Lung (tissue), 11 donors: ENCODE measurements at regions not wholly inside any gene's neighbourhood (a gene's known extent, or its start where the extent isn't known, plus 50 kb on each side); places are given as distances from the start of the nearest gene placed in this dataset.

ENCODE experiments used
- ATAC-seq: fragments of 200-7000 bp; cut with Tn5 transposase; one replicate; pipeline ENCODE4 v1.9.1; 2020; ENCODE audit warnings: moderate number of reproducible peaks; ENCODE audit not compliant: insufficient read depth, low FRiP score
- DNase-seq, 3 donors: peaks; one replicate each; pipeline ENCODE4 v3.0.0-alpha.2; 2013 to 2017
- H3K27ac ChIP-seq, 2 donors: one replicate each; pipeline ENCODE4 v1.5.1; 2013; ENCODE audit warnings: mild to moderate bottlenecking in 2 of 2, moderate library complexity in 2 of 2, control low read depth in 1 of 2, inconsistent platforms in 1 of 2, low read depth in 1 of 2, low read length in 1 of 2
- H3K27me3 ChIP-seq, 3 donors: one replicate each; pipeline ENCODE4 v1.5.1; 2013; ENCODE audit warnings: low read length in 2 of 3; ENCODE audit not compliant: control insufficient read depth in 3 of 3, insufficient read depth in 3 of 3
- H3K36me3 ChIP-seq, 4 donors: one replicate each; pipeline ENCODE4 v1.5.1; 2013; ENCODE audit warnings: low read length in 4 of 4, mild to moderate bottlenecking in 1 of 4, moderate library complexity in 1 of 4; ENCODE audit not compliant: control insufficient read depth in 4 of 4, insufficient read depth in 4 of 4
- H3K4me1 ChIP-seq, 5 donors: one replicate each; pipeline ENCODE4 v1.5.1; 2013; ENCODE audit warnings: low read length in 5 of 5, mild to moderate bottlenecking in 2 of 5, moderate library complexity in 1 of 5; ENCODE audit not compliant: control insufficient read depth in 5 of 5, insufficient read depth in 5 of 5
- H3K4me3 ChIP-seq: one replicate; pipeline ENCODE4 v1.5.1; 2013; ENCODE audit warnings: mild to moderate bottlenecking, control low read depth, moderate library complexity
- H3K9ac ChIP-seq, 2 donors: one replicate each; pipeline ENCODE4 v1.5.1; 2013; ENCODE audit warnings: low read length in 2 of 2, control low read depth in 1 of 2; ENCODE audit not compliant: insufficient read depth in 1 of 2
- H3K9me3 ChIP-seq, 4 donors: one replicate each; pipeline ENCODE4 v1.5.1; 2013; ENCODE audit warnings: low read length in 3 of 4, mild to moderate bottlenecking in 1 of 4, moderate library complexity in 1 of 4; ENCODE audit not compliant: control insufficient read depth in 4 of 4, insufficient read depth in 3 of 4
- CTCF ChIP-seq: IDR thresholded peaks from 2 replicates; pipeline ENCODE4 v1.5.1; 2012; ENCODE audit warnings: mild to moderate bottlenecking; ENCODE audit errors: control extremely low read depth, extremely low read depth
- WGBS, 2 donors: extraction: QIAGEN DNeasy Blood & Tissue Kit; methylation state at CpG; one replicate each; pipeline ENCODE4 v1.1.7; 2013; 5-methylcytosine and 5-hydroxymethylcytosine counted together
- donor health status: control.
- donor health status: control.
- donor health status: Bipolar disorder and iron deficiency.
- donor health status: healthy.
- donor health status: DM: yes; HTN: yes; CAD: no.

- no peak for ATAC-seq
- TF ChIP-seq CTCF: no peak
- Histone ChIP-seq H3K27me3 (no peaks in the 10 kb centered on the region), H3K9ac (no peak overlapping the region), H3K27ac (peak overlapping the region in 1 of 2 donors; percentile 9), H3K36me3 (no peaks in the 10 kb centered on the region), H3K4me1 (peaks cover 0 to 15% (median 0%) of the 10 kb centered on the region in 5 donors), H3K9me3 (peaks cover 0 to 3% (median 0%) of the 10 kb centered on the region in 4 donors), H3K4me3 (no peak overlapping the region)
- DNase-seq: peak; percentile 15 to 69 (median 67)
These were observed 360.7 kb upstream of the CWC22 start for GRCh38 chr2:180367815-180368214.

DNA sequence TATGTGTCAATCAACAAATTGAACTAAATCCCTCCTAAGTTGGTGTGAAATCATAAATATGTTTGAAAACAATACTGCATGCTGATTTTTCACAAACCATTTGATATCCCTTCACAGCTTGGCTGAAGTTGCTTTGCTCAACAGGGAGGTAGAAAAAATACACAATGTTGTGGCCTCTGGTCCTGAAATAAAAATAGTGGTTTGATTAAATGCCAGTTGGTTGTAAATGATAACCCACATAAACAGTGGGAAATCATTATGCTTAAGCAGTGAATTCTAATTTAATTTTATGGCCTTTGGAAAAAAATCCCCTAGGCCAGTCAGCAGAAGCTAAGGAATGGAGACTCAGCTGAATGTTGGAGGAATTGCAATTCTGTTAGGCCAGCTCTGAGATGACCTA lies 359.4 kb upstream of the CWC22 start:
- DNase-seq (no peak), ATAC-seq (no peak)
- TF ChIP-seq CTCF: no peak
- no peak overlapping the region for H3K27ac ChIP-seq
- H3K9ac ChIP-seq: no peak overlapping the region
- peaks cover 0 to 15% (median 0%) of the 10 kb centered on the region in 5 donors for H3K4me1 ChIP-seq
- H3K4me3 ChIP-seq: no peak overlapping the region
- no peaks in the 10 kb centered on the region for H3K36me3 ChIP-seq
- H3K27me3 ChIP-seq: no peaks in the 10 kb centered on the region
- H3K9me3 ChIP-seq: peaks cover 0 to 3% (median 0%) of the 10 kb centered on the region in 4 donors

- Histone ChIP-seq H3K36me3 (no peaks in the 10 kb centered on the region), H3K27me3 (no peaks in the 10 kb centered on the region), H3K4me3 (no peak overlapping the region), H3K4me1 (peaks cover 0 to 4% (median 0%) of the 10 kb centered on the region in 5 donors), H3K27ac (no peak overlapping the region), H3K9ac (no peak overlapping the region), H3K9me3 (peaks cover 0 to 3% (median 0%) of the 10 kb centered on the region in 4 donors)
- WGBS, 2 donors: 71 to 78% methylated on average over 2 of the region's 2 CpGs
- TF ChIP-seq CTCF: no peak
- ATAC-seq: no peak
- no peak for DNase-seq
These were observed 357.6 kb upstream of the CWC22 start for GRCh38 chr2:180364719-180365118.

DNA sequence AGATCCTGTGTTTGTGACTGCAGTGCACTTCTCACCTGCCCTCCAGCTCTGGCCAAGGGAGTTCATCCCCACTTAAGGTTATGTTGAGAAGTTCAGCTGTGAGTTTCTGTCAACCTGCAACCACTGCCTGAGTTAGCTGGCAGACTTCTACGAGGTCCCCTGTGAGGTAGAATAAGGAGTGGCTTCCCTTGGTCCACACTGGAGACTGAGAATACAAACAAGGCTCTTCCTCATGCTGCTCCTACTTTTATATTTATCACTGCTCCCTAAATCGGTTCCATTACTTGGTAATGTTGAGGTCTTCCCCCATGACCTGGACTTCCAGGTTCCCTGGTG lies 353.2 kb upstream of the CWC22 start:
- no peak for TF ChIP-seq CTCF
- Histone ChIP-seq H3K27ac (no peak overlapping the region), H3K9ac (no peak overlapping the region), H3K36me3 (no peaks in the 10 kb centered on the region), H3K4me1 (no peaks in the 10 kb centered on the region), H3K4me3 (no peak overlapping the region), H3K27me3 (no peaks in the 10 kb centered on the region), H3K9me3 (no peaks in the 10 kb centered on the region)
- DNase-seq: no peak
- 68 to 80% methylated on average over 2 of the region's 2 CpGs for WGBS, 2 donors
- no peak for ATAC-seq
